GM19395 (cell line): ENCODE measurements at regions not wholly inside any gene's neighbourhood (a gene's known extent, or its start where the extent isn't known, plus 50 kb on each side); places are given as distances from the start of the nearest gene placed in this dataset.
"Not testable (repeated sequence)": the region's sequence is repeated elsewhere in the genome, so short reads cannot be mapped to it uniquely, and the experiment has no call there.

Experiments
- ATAC-seq: cut with Tn5 transposase; IDR thresholded peaks from one replicate; pipeline ENCODE4 v1.9.1; 2021; ENCODE audit warnings: mild to moderate bottlenecking, moderate library complexity; ENCODE audit not compliant: unreplicated experiment

GRCh38 chr5:130957151-130957550, 207.9 kb downstream of the HINT1 start:
- ATAC-seq = no peak

GRCh38 chr5:130955041-130955440, 210.0 kb downstream of the HINT1 start:
- ATAC-seq = no peak

- no peak for ATAC-seq
Measured at GRCh38 chr5:130954336-130954735, 210.7 kb downstream of the HINT1 start.

DNA sequence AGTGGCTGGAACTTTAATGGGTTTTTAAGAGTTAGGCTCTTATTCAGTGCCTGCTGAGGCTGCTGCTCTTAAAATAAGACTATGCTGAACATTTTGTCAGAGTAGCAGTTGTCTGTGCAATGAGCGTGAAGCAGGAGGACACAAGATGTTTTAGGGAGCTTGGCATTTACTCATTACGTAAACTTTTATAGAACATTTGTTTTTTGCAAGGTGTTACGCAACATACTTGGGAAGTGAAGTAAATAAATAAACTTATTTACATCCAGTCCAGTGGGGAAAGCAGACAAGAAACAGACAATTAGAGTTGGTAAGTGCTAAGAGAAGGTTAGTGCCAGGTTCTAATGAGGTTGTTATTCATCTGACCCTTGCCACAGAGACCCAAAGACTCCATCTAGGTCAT, 226.0 kb downstream of the HINT1 start:
- no peak for ATAC-seq

GRCh38 chr5:130937046-130937445, 228.0 kb downstream of the HINT1 start:
- no peak for ATAC-seq

DNA sequence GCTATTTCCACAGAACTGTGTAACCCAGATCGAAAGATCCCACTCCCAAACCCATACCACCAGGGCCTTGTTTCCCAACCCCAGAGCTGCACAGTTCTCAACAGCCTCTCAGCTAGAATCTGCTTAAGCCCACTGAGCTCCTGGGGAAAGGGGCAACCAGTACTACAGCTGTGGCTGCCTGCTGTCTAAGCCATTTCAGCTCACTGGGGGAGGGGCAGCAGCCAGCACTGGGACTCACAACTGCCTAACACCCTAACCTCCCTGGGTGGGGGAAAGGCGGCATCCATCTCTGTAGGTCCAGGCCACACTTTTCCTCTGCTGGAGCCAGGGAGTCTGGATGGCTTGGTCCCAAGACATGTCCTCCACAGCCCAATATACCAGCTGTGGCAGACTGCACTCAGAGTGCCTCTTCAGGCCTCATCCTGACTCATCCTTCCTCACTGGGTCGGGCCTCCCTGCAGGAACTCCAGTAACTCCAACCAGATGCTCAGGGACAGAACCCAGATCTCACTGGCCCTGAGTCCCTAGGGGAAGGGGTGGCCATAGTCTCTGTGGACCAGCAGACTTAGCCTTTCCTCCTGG, 241.4 kb downstream of the HINT1 start:
- ATAC-seq = no peak

DNA sequence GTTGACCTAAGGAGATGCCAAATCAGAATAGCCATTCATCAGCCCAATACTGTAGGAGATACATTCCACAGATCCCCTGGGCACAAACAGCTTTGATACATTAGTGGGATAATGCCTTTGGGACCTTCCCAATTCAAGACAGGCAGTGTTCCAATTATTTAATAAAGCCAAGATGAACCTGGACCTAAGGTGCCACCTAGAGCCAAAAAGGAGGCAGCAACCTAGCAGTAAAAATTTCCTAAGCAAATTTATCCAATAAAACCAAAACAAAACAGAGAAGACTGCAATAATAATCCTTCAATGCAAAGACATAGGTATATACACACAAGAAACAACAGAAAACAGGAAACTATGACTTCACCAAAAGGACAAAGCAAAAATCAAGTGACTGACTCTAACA, 253.0 kb downstream of the HINT1 start:
- ATAC-seq = no peak

DNA sequence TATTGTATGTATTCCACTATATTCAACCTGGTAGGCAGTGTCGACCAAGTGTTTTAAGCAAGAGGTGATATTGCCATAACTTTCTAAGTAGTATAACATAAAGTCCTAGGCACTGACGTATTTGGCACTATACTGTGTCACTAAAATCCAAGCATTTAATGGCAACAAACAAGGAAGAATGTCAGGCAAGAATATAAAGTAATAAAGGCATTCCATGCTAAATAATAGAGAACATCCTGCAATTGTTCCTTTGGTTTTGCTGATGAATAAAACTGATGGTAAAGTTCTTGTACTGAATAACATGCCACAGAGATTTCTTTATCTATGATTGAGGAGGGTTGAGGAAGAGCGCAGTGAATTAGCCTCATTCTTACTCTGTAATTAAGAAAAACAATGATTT, 256.9 kb downstream of the HINT1 start:
- no peak for ATAC-seq

- not testable (repeated sequence) for ATAC-seq
Measured at GRCh38 chr5:130897537-130898195, 267.4 kb downstream of the HINT1 start.

DNA sequence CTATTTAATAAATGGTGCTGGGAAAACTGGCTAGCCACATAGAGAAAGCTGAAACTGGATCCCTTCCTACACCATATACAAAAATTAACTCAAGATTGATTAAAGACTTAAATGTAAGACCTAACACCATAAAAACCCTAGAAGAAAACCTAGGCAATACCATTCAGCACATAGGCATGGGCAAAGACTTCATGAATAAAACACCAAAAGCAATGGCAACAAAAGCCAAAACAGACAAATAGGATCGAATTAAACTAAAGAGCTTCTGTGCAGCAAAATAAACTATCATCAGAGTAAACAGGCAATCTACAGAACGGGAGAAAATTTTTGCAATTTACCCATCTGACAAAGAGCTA, 267.9 kb downstream of the HINT1 start:
- not testable (repeated sequence) for ATAC-seq

- ATAC-seq = no peak
Measured at GRCh38 chr5:130896636-130897035, 268.4 kb downstream of the HINT1 start.

- no peak for ATAC-seq
Measured at GRCh38 chr5:130893006-130893405, 272.1 kb downstream of the HINT1 start.

GRCh38 chr5:130890610-130891009, 274.4 kb downstream of the HINT1 start:
- ATAC-seq = no peak

DNA sequence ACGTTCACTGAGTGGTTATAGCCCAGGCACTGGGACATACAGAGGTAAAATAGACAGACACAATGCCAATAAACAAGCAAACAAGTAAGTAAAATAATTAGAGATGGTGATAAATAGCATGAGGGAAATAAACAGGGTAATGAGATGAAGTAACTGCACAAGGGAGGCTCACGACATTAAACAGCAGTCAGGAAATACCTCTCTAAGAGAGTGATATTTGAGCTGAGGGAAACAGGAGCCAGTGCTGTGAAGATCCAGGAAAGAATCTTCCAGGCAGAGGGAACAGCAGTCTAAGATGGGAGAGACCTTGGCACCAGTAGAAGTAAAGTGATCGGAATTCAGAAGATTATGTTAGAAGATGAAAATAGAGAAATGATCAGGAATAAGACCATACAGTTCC, 279.4 kb downstream of the HINT1 start:
- ATAC-seq = no peak

DNA sequence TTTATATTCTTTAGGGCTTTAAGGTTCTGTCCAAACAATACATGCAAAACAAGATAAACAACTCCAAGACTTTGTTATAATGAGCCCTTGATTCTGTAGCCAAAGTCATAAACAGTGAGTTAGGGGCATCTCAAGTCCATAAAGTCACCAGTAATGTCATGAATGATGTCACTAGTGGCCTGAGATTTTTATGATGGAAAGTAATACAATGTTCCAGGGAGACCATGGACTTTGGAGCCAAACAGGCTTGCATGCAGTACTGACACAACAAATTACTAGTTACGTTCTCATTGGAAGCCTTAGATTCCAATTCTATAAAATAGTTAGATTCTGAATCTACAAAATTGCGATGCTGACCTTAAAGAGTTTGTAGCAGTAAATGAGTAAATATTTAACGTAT, 280.0 kb downstream of the HINT1 start:
- ATAC-seq = no peak

DNA sequence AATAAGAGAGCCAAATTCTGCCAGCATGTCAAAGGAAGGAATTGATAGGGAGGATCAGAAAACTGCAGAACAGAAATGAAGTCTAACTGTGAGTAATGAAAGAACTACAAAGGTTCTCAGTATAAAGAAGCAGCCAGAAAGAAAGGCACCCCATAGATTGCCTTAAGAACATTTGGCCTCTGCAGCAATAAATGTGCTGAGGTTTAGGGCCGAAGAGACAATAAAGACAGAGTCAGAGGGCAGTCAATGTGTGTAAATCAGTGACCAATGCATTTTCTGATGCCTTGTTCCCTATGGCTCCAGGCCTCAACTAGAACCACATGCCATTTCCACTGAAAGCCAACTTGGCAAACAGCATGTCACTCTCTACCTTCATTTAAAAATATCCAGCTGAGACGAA, 281.0 kb downstream of the HINT1 start:
- ATAC-seq = no peak

DNA sequence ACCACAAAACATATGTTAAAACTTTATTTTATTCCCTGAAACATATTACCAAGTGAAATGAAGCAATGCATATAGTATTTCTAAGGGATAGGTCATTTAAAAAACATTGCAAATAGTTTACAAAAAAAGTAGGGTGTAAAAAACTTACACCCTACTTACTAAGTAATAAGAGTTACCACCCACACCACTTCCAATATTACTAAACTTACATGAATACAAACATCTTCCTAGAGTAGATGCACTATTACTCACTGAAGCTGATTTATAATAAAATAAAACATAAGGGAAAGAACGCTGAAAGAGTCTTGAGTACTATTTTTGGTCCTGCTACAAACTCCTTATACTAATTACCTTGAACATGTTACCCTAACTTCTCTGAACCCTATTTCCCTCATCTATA, 289.4 kb downstream of the HINT1 start:
- ATAC-seq = no peak

DNA sequence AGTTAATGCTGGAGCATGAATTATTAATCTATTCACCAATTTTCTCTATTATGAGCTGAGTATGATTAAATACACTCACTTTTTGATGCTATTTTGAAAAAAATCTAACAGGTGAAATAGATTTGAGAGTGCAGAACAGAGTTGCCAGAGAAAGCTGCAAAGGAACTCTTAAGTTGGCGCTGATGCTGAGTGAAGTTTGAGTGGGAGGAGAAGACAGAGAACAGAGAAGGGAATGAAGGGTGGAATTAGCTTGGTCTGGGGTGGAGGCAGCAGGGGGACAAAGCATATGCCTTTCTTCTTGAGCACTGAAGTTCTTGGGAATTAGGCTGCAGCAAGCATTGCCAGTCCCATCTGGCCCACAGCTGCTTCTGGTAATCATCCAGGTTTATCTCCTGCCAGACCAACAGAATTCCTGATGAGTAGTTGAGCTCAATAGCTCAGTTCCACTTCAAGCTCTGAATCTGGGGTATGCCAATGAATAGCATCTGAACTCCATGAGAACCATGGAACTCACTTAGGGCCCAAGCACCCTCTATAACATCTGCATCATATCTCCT, 290.1 kb downstream of the HINT1 start:
- ATAC-seq = no peak

- peak; percentile 83 for ATAC-seq
Measured at GRCh38 chr5:130871346-130872086, 293.5 kb downstream of the HINT1 start.

- ATAC-seq = no peak
Measured at GRCh38 chr5:130870691-130871090, 294.4 kb downstream of the HINT1 start.

DNA sequence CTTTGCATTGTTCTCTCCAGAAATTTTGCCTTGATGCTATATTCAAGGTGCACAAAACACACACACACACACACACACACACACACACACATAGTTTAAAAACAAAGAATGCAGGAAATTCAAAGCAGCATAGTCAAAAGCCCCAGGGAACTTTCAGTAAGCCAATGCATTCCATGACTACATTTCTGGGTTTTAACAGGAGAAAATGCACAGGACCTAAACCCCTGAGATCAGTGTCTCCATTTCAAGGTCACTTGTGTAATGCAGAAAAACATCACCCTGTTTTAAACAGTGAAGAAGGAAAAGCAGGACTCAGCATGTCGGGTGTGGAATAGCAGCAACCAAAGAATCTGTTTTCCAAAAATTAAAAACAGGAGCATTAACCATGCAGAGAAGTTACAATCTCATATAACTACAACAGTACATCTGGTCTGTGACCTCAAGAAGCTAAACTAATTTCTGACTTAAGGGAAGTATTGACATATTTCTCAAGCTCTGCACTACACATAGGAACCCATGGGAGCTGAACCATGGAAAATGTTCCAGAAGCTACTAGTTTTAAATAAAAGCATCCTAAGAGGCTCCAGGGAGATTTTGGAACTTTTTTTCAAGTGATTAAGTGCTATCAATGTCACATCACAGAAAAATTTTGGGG, 296.7 kb downstream of the HINT1 start:
- no peak for ATAC-seq
